ENCODE measurements at regions not wholly inside any gene's neighbourhood (a gene's known extent, or its start where the extent isn't known, plus 50 kb on each side); places are given as distances from the start of the nearest gene placed in this dataset.

GRCh38 chr12:111202237-111202915 is 166.5 kb downstream of the PHETA1 start:
- Histone ChIP-seq H2BK12ac (ENCODE audit: low read length) (no peak overlapping the region), H3K79me2 (ENCODE audit: control insufficient read depth, insufficient read depth, low read length, poor library complexity) (no peaks in the 10 kb centered on the region), H3K14ac (ENCODE audit: low read length) (no peak overlapping the region), H3K79me1 (ENCODE audit: low read length) (no peaks in the 10 kb centered on the region), H4K12ac (ENCODE audit: low read depth, low read length) (no peak overlapping the region), H3K4me3 (ENCODE audit: low read depth, low read length) (no peak overlapping the region), H3K27me3 (ENCODE audit: insufficient read depth, low read length) (no peaks in the 10 kb centered on the region), H3K4me2 (ENCODE audit: low read length) (no peak overlapping the region), H3K23ac (ENCODE audit: low read length) (no peak overlapping the region), H4K8ac (ENCODE audit: low read depth, low read length) (no peak overlapping the region), H3K4me1 (ENCODE audit: control insufficient read depth in 1 of 2, insufficient read depth in 2 of 2, low read length in 2 of 2) (no peaks in the 10 kb centered on the region), H3K9me3 (ENCODE audit: insufficient read depth, low read depth, low read length) (no peaks in the 10 kb centered on the region), H3K4ac (ENCODE audit: low read depth, low read length) (no peak overlapping the region), H3K27ac (ENCODE audit: low read depth, low read length) (no peak overlapping the region), H2BK5ac (ENCODE audit: low read depth, low read length, poor library complexity) (no peak overlapping the region), H3K36me3 (ENCODE audit: control insufficient read depth in 1 of 2, insufficient read depth in 2 of 2, low read length in 2 of 2) (no peaks in the 10 kb centered on the region), H4K91ac (ENCODE audit: low read depth, low read length) (no peak overlapping the region), H3K18ac (ENCODE audit: low read length) (no peak overlapping the region), H2AFZ (ENCODE audit: insufficient read depth, low read length, poor library complexity) (no peak overlapping the region), H2AK5ac (ENCODE audit: low read length) (no peak overlapping the region), H2BK120ac (ENCODE audit: insufficient read depth, low read length, poor library complexity) (no peak overlapping the region), H3K9ac (ENCODE audit: low read length) (no peak overlapping the region)
- WGBS (ENCODE audit: extremely low coverage, insufficient coverage, insufficient read length) = no CpG with 5 or more reads among the region's 17 CpGs
- DNase-seq = no peak

DNA sequence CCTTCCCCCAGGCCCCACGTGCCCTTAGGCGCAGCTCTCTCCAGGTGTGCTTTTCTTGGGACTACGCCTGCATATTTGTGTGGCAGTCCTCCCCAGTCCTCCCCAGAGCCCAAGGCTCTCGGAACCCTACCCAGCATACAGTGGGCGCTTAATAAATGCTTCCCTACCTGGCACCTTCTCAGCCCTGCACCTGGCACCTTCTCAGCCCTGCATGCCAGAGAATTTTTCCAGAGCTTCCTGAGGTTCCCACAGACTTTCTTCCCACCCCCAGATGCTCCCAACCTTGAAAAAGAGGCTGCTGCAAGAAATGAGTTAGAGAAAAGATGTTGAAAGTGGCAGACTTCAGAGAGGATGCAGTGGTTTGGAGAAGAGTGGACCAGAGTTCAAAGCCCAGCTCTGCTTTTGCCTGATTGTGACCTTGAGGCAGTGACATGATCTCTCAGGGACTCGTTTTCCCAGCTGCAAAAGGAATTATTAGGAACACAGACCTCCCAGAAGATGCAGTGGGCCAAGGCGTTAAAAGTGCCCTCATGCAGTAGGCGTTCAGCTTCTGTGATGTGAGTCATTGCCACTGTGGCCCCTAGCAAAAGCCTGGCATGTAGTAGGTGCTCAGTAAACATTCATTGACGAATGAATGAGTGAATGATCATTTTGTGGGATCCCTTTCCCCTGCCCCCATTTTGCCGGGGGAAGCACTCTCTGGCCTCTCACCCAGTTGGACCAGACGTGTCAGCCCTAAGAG is 167.2 kb downstream of the PHETA1 start:
- no peaks in the 10 kb centered on the region for H3K9me3 ChIP-seq (ENCODE audit: insufficient read depth, low read depth, low read length)
- H4K8ac ChIP-seq (ENCODE audit: low read depth, low read length) = no peak overlapping the region
- no peak overlapping the region for H2BK12ac ChIP-seq (ENCODE audit: low read length)
- H3K23ac ChIP-seq (ENCODE audit: low read length) = no peak overlapping the region
- H3K9ac ChIP-seq (ENCODE audit: low read length) = no peak overlapping the region
- no CpG with 5 or more reads among the region's 11 CpGs for WGBS (ENCODE audit: extremely low coverage, insufficient coverage, insufficient read length)
- H3K4me2 ChIP-seq (ENCODE audit: low read length) = no peak overlapping the region
- H3K4me3 ChIP-seq (ENCODE audit: low read depth, low read length) = no peak overlapping the region
- H3K4ac ChIP-seq (ENCODE audit: low read depth, low read length) = no peak overlapping the region
- H4K12ac ChIP-seq (ENCODE audit: low read depth, low read length) = no peak overlapping the region
- no peaks in the 10 kb centered on the region for H3K36me3 ChIP-seq (ENCODE audit: control insufficient read depth in 1 of 2, insufficient read depth in 2 of 2, low read length in 2 of 2)
- H2BK120ac ChIP-seq (ENCODE audit: insufficient read depth, low read length, poor library complexity) = no peak overlapping the region
- H3K79me2 ChIP-seq (ENCODE audit: control insufficient read depth, insufficient read depth, low read length, poor library complexity) = no peaks in the 10 kb centered on the region
- H3K27ac ChIP-seq (ENCODE audit: low read depth, low read length) = no peak overlapping the region
- DNase-seq = no peak
- no peak overlapping the region for H2AK5ac ChIP-seq (ENCODE audit: low read length)
- no peak overlapping the region for H2BK5ac ChIP-seq (ENCODE audit: low read depth, low read length, poor library complexity)
- H3K4me1 ChIP-seq (ENCODE audit: control insufficient read depth in 1 of 2, insufficient read depth in 2 of 2, low read length in 2 of 2) = no peaks in the 10 kb centered on the region
- H3K18ac ChIP-seq (ENCODE audit: low read length) = no peak overlapping the region
- H3K27me3 ChIP-seq (ENCODE audit: insufficient read depth, low read length) = no peaks in the 10 kb centered on the region
- no peak overlapping the region for H3K14ac ChIP-seq (ENCODE audit: low read length)
- H3K79me1 ChIP-seq (ENCODE audit: low read length) = no peaks in the 10 kb centered on the region
- H4K91ac ChIP-seq (ENCODE audit: low read depth, low read length) = no peak overlapping the region
- no peak overlapping the region for H2AFZ ChIP-seq (ENCODE audit: insufficient read depth, low read length, poor library complexity)

- Histone ChIP-seq H3K79me1 (ENCODE audit: low read length) (no peaks in the 10 kb centered on the region), H3K9me3 (ENCODE audit: insufficient read depth, low read depth, low read length) (no peaks in the 10 kb centered on the region)
- no CpG with 5 or more reads among the region's 9 CpGs for WGBS (ENCODE audit: extremely low coverage, insufficient coverage, insufficient read length)
Observed at GRCh38 chr12:111201036-111201435, 167.9 kb downstream of the PHETA1 start.

GRCh38 chr12:111197376-111197944 is 171.4 kb downstream of the PHETA1 start:
- WGBS (ENCODE audit: extremely low coverage, insufficient coverage, insufficient read length) = no CpG with 5 or more reads among the region's 6 CpGs
- H3K27ac ChIP-seq (ENCODE audit: low read depth, low read length) = no peak overlapping the region
- no peak overlapping the region for H3K23ac ChIP-seq (ENCODE audit: low read length)
- H3K79me1 ChIP-seq (ENCODE audit: low read length) = no peaks in the 10 kb centered on the region
- H3K79me2 ChIP-seq (ENCODE audit: control insufficient read depth, insufficient read depth, low read length, poor library complexity) = no peaks in the 10 kb centered on the region
- no peak overlapping the region for H2BK5ac ChIP-seq (ENCODE audit: low read depth, low read length, poor library complexity)
- H3K4me1 ChIP-seq (ENCODE audit: control insufficient read depth in 1 of 2, insufficient read depth in 2 of 2, low read length in 2 of 2) = no peaks in the 10 kb centered on the region
- H2BK120ac ChIP-seq (ENCODE audit: insufficient read depth, low read length, poor library complexity) = no peak overlapping the region
- H3K4me2 ChIP-seq (ENCODE audit: low read length) = no peak overlapping the region
- H3K18ac ChIP-seq (ENCODE audit: low read length) = no peak overlapping the region
- H3K4me3 ChIP-seq (ENCODE audit: low read depth, low read length) = no peak overlapping the region
- H2BK12ac ChIP-seq (ENCODE audit: low read length) = no peak overlapping the region
- no peak for DNase-seq
- no peak overlapping the region for H4K8ac ChIP-seq (ENCODE audit: low read depth, low read length)
- no peaks in the 10 kb centered on the region for H3K9me3 ChIP-seq (ENCODE audit: insufficient read depth, low read depth, low read length)
- H2AFZ ChIP-seq (ENCODE audit: insufficient read depth, low read length, poor library complexity) = no peak overlapping the region
- no peaks in the 10 kb centered on the region for H3K36me3 ChIP-seq (ENCODE audit: control insufficient read depth in 1 of 2, insufficient read depth in 2 of 2, low read length in 2 of 2)
- H3K9ac ChIP-seq (ENCODE audit: low read length) = no peak overlapping the region
- H2AK5ac ChIP-seq (ENCODE audit: low read length) = no peak overlapping the region
- no peak overlapping the region for H4K12ac ChIP-seq (ENCODE audit: low read depth, low read length)
- H4K91ac ChIP-seq (ENCODE audit: low read depth, low read length) = no peak overlapping the region
- H3K27me3 ChIP-seq (ENCODE audit: insufficient read depth, low read length) = no peaks in the 10 kb centered on the region
- H3K4ac ChIP-seq (ENCODE audit: low read depth, low read length) = no peak overlapping the region
- H3K14ac ChIP-seq (ENCODE audit: low read length) = no peak overlapping the region

More at GRCh38 chr12:111201036-111201435, 167.9 kb downstream of the PHETA1 start:
- H3K27ac ChIP-seq (ENCODE audit: low read depth, low read length) = no peak overlapping the region
- no peaks in the 10 kb centered on the region for H3K79me2 ChIP-seq (ENCODE audit: control insufficient read depth, insufficient read depth, low read length, poor library complexity)
- no peak overlapping the region for H2BK12ac ChIP-seq (ENCODE audit: low read length)
- no peak overlapping the region for H3K4me2 ChIP-seq (ENCODE audit: low read length)
- H4K8ac ChIP-seq (ENCODE audit: low read depth, low read length) = no peak overlapping the region
- no peak overlapping the region for H2BK5ac ChIP-seq (ENCODE audit: low read depth, low read length, poor library complexity)
- no peak overlapping the region for H2BK120ac ChIP-seq (ENCODE audit: insufficient read depth, low read length, poor library complexity)
- H3K4ac ChIP-seq (ENCODE audit: low read depth, low read length) = no peak overlapping the region
- H3K9ac ChIP-seq (ENCODE audit: low read length) = no peak overlapping the region
- no peak overlapping the region for H2AFZ ChIP-seq (ENCODE audit: insufficient read depth, low read length, poor library complexity)
- H4K91ac ChIP-seq (ENCODE audit: low read depth, low read length) = no peak overlapping the region
- H3K18ac ChIP-seq (ENCODE audit: low read length) = no peak overlapping the region
- no peak overlapping the region for H3K14ac ChIP-seq (ENCODE audit: low read length)
- H2AK5ac ChIP-seq (ENCODE audit: low read length) = no peak overlapping the region
- no peak overlapping the region for H4K12ac ChIP-seq (ENCODE audit: low read depth, low read length)
- no peaks in the 10 kb centered on the region for H3K27me3 ChIP-seq (ENCODE audit: insufficient read depth, low read length)
- H3K36me3 ChIP-seq (ENCODE audit: control insufficient read depth in 1 of 2, insufficient read depth in 2 of 2, low read length in 2 of 2) = no peaks in the 10 kb centered on the region
- no peak for DNase-seq
- H3K23ac ChIP-seq (ENCODE audit: low read length) = no peak overlapping the region
- H3K4me1 ChIP-seq (ENCODE audit: control insufficient read depth in 1 of 2, insufficient read depth in 2 of 2, low read length in 2 of 2) = no peaks in the 10 kb centered on the region
- H3K4me3 ChIP-seq (ENCODE audit: low read depth, low read length) = no peak overlapping the region
